PC-9 (cell line): ENCODE measurements at regions not wholly inside any gene's neighbourhood (a gene's known extent, or its start where the extent isn't known, plus 50 kb on each side); places are given as distances from the start of the nearest gene placed in this dataset.

ENCODE experiments used
- BruUV-seq: library from RNA; stranded (reverse); fragments of 400-500 nt; replicated peaks from 2 replicates; lab custom pipeline; 2021; lab: Mats Ljungman, UMichigan
- CTCF ChIA-PET: fragments of 300-600 bp; sonication (Branson Sonifier 250); formaldehyde crosslinking; loops from one replicate; lab custom pipeline; 2022; ENCODE audit warnings: antibody characterized with exemption; lab: Charles Lee
- POLR2A ChIA-PET: fragments of 300-600 bp; sonication (Branson Sonifier 250); formaldehyde crosslinking; loops from one replicate; lab custom pipeline; 2022; ENCODE audit warnings: antibody characterized with exemption; ENCODE audit not compliant: unreplicated experiment; lab: Charles Lee
- DNase-seq, 2 experiments: peaks; one replicate each; pipeline versions ENCODE4 v3.0.0 to v3.0.0-alpha.2; 2015 to 2022; ENCODE audit warnings: mixed read lengths in 1 of 2
- H2AFZ ChIP-seq: fragments of 200-600 bp; sonication (generic); 2 replicates; pipeline ENCODE4 v1.8.1; 2017; ENCODE audit warnings: antibody characterized with exemption
- H3F3A ChIP-seq: fragments of 200-600 bp; sonication (generic); 2 replicates; pipeline ENCODE4 v1.8.1; 2017; ENCODE audit warnings: antibody characterized with exemption, mild to moderate bottlenecking, low read depth; ENCODE audit not compliant: insufficient read depth
- H3K27ac ChIP-seq: fragments of 200-600 bp; sonication (generic); 2 replicates; pipeline ENCODE4 v1.6.1; 2016; ENCODE audit warnings: mixed run types
- H3K27me3 ChIP-seq: fragments of 200-600 bp; sonication (generic); 2 replicates; pipeline ENCODE4 v1.6.1; 2016; ENCODE audit warnings: low read depth, mixed run types; ENCODE audit not compliant: insufficient read depth
- H3K36me3 ChIP-seq: fragments of 200-600 bp; sonication (generic); 2 replicates; pipeline ENCODE4 v1.6.1; 2016; ENCODE audit warnings: low read depth, mixed run types
- H3K4me1 ChIP-seq: fragments of 200-600 bp; sonication (generic); replicated peaks from 2 replicates; pipeline ENCODE4 v1.6.1; 2016; ENCODE audit warnings: mixed run types; ENCODE audit not compliant: insufficient read depth
- H3K4me2 ChIP-seq: fragments of 200-600 bp; sonication (generic); 2 replicates; pipeline ENCODE4 v1.6.1; 2017; ENCODE audit warnings: mixed run types
- H3K4me3 ChIP-seq: fragments of 200-600 bp; sonication (generic); 2 replicates; pipeline ENCODE4 v1.6.1; 2016; ENCODE audit warnings: mixed run types
- H3K79me2 ChIP-seq: fragments of 200-600 bp; sonication (generic); 2 replicates; pipeline ENCODE4 v1.6.1; 2017; ENCODE audit warnings: low read depth, mixed run types
- H3K9me2 ChIP-seq: fragments of 200-600 bp; sonication (generic); 2 replicates; pipeline ENCODE4 v1.8.1; 2017; ENCODE audit warnings: mild to moderate bottlenecking; ENCODE audit not compliant: insufficient read depth
- H3K9me3 ChIP-seq: fragments of 200-600 bp; sonication (generic); 2 replicates; pipeline ENCODE4 v1.8.1; 2016; ENCODE audit warnings: low read depth; ENCODE audit not compliant: insufficient read depth
- H4K20me1 ChIP-seq: fragments of 200-600 bp; sonication (generic); 2 replicates; pipeline ENCODE4 v1.8.1; 2017; ENCODE audit not compliant: insufficient read depth
- EZH2 ChIP-seq: fragments of 200-600 bp; sonication (generic); IDR thresholded peaks from 2 replicates; pipeline ENCODE4 v1.8.0; 2017; ENCODE audit warnings: antibody characterized with exemption, low read depth
- intact Hi-C: fragments of 100-400 bp; cut with micrococcal nuclease; formaldehyde crosslinking; loops from one replicate; pipeline ENCODE4 v1.10.0; 2022; ENCODE audit not compliant: unreplicated experiment
- TF ChIP-seq, protein P1 (sequence below): fragments of 200-600 bp; sonication (generic); conservative IDR thresholded peaks from 2 replicates; pipeline ENCODE4 v1.6.1; 2017; ENCODE audit warnings: mixed run types, antibody characterized with exemption, mild to moderate bottlenecking, moderate library complexity

DNA sequence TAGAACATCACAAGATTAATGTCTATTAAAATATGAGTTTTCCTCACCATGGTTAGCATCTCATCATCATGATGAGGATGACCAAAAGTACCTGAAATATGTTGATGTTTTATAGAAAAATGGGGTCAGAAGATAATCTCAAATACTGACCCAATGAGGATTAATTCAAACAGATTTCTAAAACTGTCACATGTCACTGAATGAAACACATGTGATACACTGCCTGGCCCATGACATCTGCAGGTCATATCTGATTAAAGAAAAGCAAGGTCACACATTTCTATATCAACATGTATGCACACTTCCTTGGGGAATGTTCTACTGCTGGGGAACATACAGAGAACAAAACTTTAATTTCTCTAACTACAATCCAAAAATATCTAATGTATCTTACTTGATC is 470.6 kb upstream of the ADGRL2 start:
- Histone ChIP-seq H3K79me2 (no peaks in the 10 kb centered on the region), H3K27me3 (no peaks in the 10 kb centered on the region), H3K9me3 (no peaks in the 10 kb centered on the region), H3K4me1 (peaks cover 8% of the 10 kb centered on the region), H2AFZ (no peak overlapping the region), H3K36me3 (no peaks in the 10 kb centered on the region), H3K4me2 (no peak overlapping the region), H3K9me2 (peaks cover 3% of the 10 kb centered on the region; the same call in 1 of the 2 replicates), H3F3A (no peaks in the 10 kb centered on the region), H3K27ac (no peak overlapping the region), H3K4me3 (no peak overlapping the region), H4K20me1 (no peaks in the 10 kb centered on the region)
- CTCF ChIA-PET: no interaction called here
- BruUV-seq: no TSS peak
- DNase-seq: no peak
- POLR2A ChIA-PET: no interaction called here
- no peak for TF ChIP-seq EZH2
- TF ChIP-seq, protein P1, sequence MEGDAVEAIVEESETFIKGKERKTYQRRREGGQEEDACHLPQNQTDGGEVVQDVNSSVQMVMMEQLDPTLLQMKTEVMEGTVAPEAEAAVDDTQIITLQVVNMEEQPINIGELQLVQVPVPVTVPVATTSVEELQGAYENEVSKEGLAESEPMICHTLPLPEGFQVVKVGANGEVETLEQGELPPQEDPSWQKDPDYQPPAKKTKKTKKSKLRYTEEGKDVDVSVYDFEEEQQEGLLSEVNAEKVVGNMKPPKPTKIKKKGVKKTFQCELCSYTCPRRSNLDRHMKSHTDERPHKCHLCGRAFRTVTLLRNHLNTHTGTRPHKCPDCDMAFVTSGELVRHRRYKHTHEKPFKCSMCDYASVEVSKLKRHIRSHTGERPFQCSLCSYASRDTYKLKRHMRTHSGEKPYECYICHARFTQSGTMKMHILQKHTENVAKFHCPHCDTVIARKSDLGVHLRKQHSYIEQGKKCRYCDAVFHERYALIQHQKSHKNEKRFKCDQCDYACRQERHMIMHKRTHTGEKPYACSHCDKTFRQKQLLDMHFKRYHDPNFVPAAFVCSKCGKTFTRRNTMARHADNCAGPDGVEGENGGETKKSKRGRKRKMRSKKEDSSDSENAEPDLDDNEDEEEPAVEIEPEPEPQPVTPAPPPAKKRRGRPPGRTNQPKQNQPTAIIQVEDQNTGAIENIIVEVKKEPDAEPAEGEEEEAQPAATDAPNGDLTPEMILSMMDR: no peak
- intact Hi-C loops: no loop called here

DNA sequence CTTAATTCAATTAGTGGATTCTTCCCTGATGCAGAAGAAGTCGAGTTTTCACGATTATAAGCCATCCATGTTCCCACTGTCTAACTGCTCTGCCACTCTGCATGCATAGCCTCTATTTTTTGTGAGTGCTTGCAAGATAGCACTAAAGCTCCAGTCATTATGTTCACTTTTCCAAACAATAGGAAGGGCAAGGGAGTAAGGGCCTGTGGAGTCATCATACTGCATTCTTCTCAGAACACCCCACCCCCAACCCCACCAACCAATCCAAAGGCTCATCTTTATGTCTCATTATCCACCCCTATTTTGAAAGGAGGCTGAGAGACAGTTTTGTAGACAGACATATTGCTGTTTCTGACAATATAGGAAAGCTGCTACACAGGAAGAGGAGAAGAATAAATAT is 471.7 kb upstream of the ADGRL2 start:
- Histone ChIP-seq H3K9me3 (no peaks in the 10 kb centered on the region), H2AFZ (peak overlapping the region; percentile 43; the same call in 1 of the 2 replicates), H3K4me1 (peaks cover 12% of the 10 kb centered on the region), H3K27me3 (no peaks in the 10 kb centered on the region), H3K9me2 (no peaks in the 10 kb centered on the region), H3K36me3 (no peaks in the 10 kb centered on the region), H3K4me2 (no peak overlapping the region), H3K27ac (no peak overlapping the region), H3F3A (no peaks in the 10 kb centered on the region), H3K4me3 (no peak overlapping the region), H3K79me2 (no peaks in the 10 kb centered on the region), H4K20me1 (no peaks in the 10 kb centered on the region)
- BruUV-seq: no TSS peak
- CTCF ChIA-PET: no interaction called here
- intact Hi-C loops: no loop called here
- no peak for TF ChIP-seq EZH2
- TF ChIP-seq, protein P1: no peak
- no peak for DNase-seq
- POLR2A ChIA-PET: no interaction called here

DNA sequence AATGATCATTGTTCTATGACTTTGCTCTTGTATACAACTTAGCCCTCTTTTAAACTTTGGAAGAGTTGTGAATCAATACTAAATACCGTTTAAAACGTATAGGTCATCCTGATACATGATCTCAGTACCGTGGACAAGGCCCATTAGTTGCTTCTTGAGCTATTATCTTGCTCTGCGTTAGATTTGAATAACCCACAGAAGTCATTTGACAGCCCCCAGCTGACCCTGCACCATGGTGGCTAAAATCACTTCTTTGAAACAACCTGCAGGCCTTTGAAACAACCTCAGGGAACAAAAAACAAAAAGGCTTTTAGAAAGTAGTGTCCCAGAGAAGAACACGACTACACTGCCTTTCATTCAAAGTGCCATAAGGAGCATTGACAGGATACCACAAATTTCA is 473.0 kb upstream of the ADGRL2 start:
- H2AFZ ChIP-seq: no peak overlapping the region
- intact Hi-C loops: no loop called here
- BruUV-seq: no TSS peak

More for the DNA sequence above, 473.0 kb upstream of the ADGRL2 start:
- no peak for DNase-seq
- Histone ChIP-seq H4K20me1 (no peaks in the 10 kb centered on the region), H3K79me2 (no peaks in the 10 kb centered on the region), H3F3A (no peaks in the 10 kb centered on the region), H3K4me3 (no peak overlapping the region), H3K36me3 (no peaks in the 10 kb centered on the region), H3K9me3 (no peaks in the 10 kb centered on the region), H3K27ac (no peak overlapping the region), H3K4me2 (no peak overlapping the region), H3K27me3 (no peaks in the 10 kb centered on the region), H3K4me1 (peaks cover 12% of the 10 kb centered on the region), H3K9me2 (no peaks in the 10 kb centered on the region)
- no peak for TF ChIP-seq EZH2
- TF ChIP-seq, protein P1: no peak
- ChIA-PET POLR2A (no interaction called here), CTCF (no interaction called here)
